ENCODE measurements at regions not wholly inside any gene's neighbourhood (a gene's known extent, or its start where the extent isn't known, plus 50 kb on each side); places are given as distances from the start of the nearest gene placed in this dataset.

- TF ChIP-seq POLR2AphosphoS5 (IDR thresholded peaks at IDR 0.05; ENCODE audit: borderline replicate concordance, low read depth, low read length), result no peak
- no peak for TF ChIP-seq EZH2 (IDR thresholded peaks at IDR 0.05)
Measured at GRCh38 chr21:16353764-16354163, 624.0 kb downstream of the USP25 start.

All from SK-N-MC (cell line).